ENCODE measurements at regions not wholly inside any gene's neighbourhood (a gene's known extent, or its start where the extent isn't known, plus 50 kb on each side); places are given as distances from the start of the nearest gene placed in this dataset.
A peak's percentile ranks its signal among the peaks of the same experiment; 100 is the strongest.

- H3K18ac ChIP-seq (ENCODE audit: extremely low read depth, low read length) = no peak overlapping the region
- WGBS, 2 experiments (ENCODE audit: extremely low coverage in 1 of 2, insufficient coverage in 1 of 2, insufficient read length in 1 of 2, insufficient replicate concordance in 2 of 2, low coverage in 1 of 2, low lambda C conversion rate in 2 of 2, missing lambda C conversion rate in 1 of 2) = 87% methylated on average over 9 of the region's 9 CpGs; no CpG with 5 or more reads in 1 of the 2 experiments
- no peak overlapping the region for H3K27ac ChIP-seq (ENCODE audit: low read depth, low read length)
- H3K4ac ChIP-seq (replicated peaks; ENCODE audit: insufficient read length, low read depth, low read length) = no peak overlapping the region
- H4K91ac ChIP-seq (replicated peaks; ENCODE audit: insufficient read length, low read length) = no peak overlapping the region
- CTCF ChIA-PET (ENCODE audit: partially characterized antibody) = no interaction called here
- no peak overlapping the region for H4K5ac ChIP-seq (ENCODE audit: insufficient read length, low read depth, low read length)
- no peak overlapping the region for H3K14ac ChIP-seq (ENCODE audit: insufficient read length)
- no peak overlapping the region for H2AFZ ChIP-seq (ENCODE audit: low read length)
- H3K4me3 ChIP-seq (ENCODE audit: extremely low read depth in 1 of 4, insufficient read depth in 2 of 4, low read depth in 3 of 4, low read length in 4 of 4) = no peak overlapping the region
- POLR2A ChIA-PET (ENCODE audit: partially characterized antibody) = interaction anchor here (0.6 to 1.1 kb wide), 2 partner anchors 8 to 164 kb away, joined by 3 read pairs; partner anchors contain the start of gene HPF1
- H3K4me2 ChIP-seq (ENCODE audit: insufficient read depth in 1 of 2, low read depth in 2 of 2, low read length in 2 of 2) = no peak overlapping the region
- no peaks in the 10 kb centered on the region for H3K9me3 ChIP-seq (ENCODE audit: insufficient read depth in 2 of 2, low read depth in 1 of 2, low read length in 1 of 2)
- peaks cover 0 to 4% (median 3%) of the 10 kb centered on the region in 4 experiments; a peak in 3 of 7 replicates for H3K4me1 ChIP-seq (replicated peaks in 1 of 4; ENCODE audit: control insufficient read depth in 3 of 4, insufficient read depth in 4 of 4, low read length in 3 of 4)
- H3K79me2 ChIP-seq (ENCODE audit: control insufficient read depth in 1 of 2, insufficient read depth in 2 of 2, low read length in 2 of 2) = no peaks in the 10 kb centered on the region
- no peaks in the 10 kb centered on the region for H4K20me1 ChIP-seq (replicated peaks in 1 of 2; ENCODE audit: control insufficient read depth in 1 of 2, insufficient read depth in 2 of 2, low read length in 2 of 2)
- DNase-seq (ENCODE audit: low read depth in 1 of 2, low spot score in 2 of 2) (no peak), FAIRE-seq (no peak)
- no peak overlapping the region for H2BK12ac ChIP-seq (ENCODE audit: low read depth, low read length)
- no peaks in the 10 kb centered on the region for H3K79me1 ChIP-seq (ENCODE audit: low read depth, low read length)
- H2BK20ac ChIP-seq (ENCODE audit: low read length) = no peak overlapping the region
- H4K8ac ChIP-seq (ENCODE audit: extremely low read depth, insufficient read depth, low read length) = no peak overlapping the region
- H3K23ac ChIP-seq (ENCODE audit: insufficient read length) = no peak overlapping the region
- H3K23me2 ChIP-seq (ENCODE audit: low read depth, low read length) = no peaks in the 10 kb centered on the region
- H3K27me3 ChIP-seq (replicated peaks in 1 of 4; ENCODE audit: control insufficient read depth in 3 of 4, extremely low read depth in 1 of 4, insufficient read depth in 3 of 4, low read length in 3 of 4) = no peaks in the 10 kb centered on the region
- no peak overlapping the region for H2AK5ac ChIP-seq (ENCODE audit: low read depth, low read length)
- H3K36me3 ChIP-seq (ENCODE audit: control insufficient read depth in 2 of 4, insufficient read depth in 4 of 4, low read length in 3 of 4) = no peaks in the 10 kb centered on the region
- H3K9ac ChIP-seq (replicated peaks in 1 of 4; ENCODE audit: extremely low read depth in 1 of 4, low read depth in 3 of 4, low read length in 3 of 4) = no peak overlapping the region
- H2BK5ac ChIP-seq (ENCODE audit: low read depth, low read length) = peak overlapping the region; percentile 35; the same call in 1 of the 2 replicates
- H2BK15ac ChIP-seq (ENCODE audit: low read length) = no peak overlapping the region
- peak overlapping the region; percentile 36 for H2BK120ac ChIP-seq (replicated peaks; ENCODE audit: low read depth, low read length)
- no peak overlapping the region for H3K56ac ChIP-seq (replicated peaks; ENCODE audit: insufficient read length, low read depth, low read length)
- no peak for TF ChIP-seq CTCF (IDR thresholded peaks at IDR 0.05; ENCODE audit: control extremely low read depth in 1 of 3, insufficient read depth in 1 of 3, low read depth in 1 of 3, low read length in 3 of 3)
- no peak for TF ChIP-seq KDM1A (IDR thresholded peaks at IDR 0.05; ENCODE audit: borderline replicate concordance, low read length)
- TF ChIP-seq ASH2L (IDR thresholded peaks at IDR 0.05; ENCODE audit: low read length) = no peak
- no peak for TF ChIP-seq GTF2F1 (IDR thresholded peaks at IDR 0.05; ENCODE audit: borderline replicate concordance, low read depth, low read length)
- TF ChIP-seq MAFK (IDR thresholded peaks at IDR 0.05; ENCODE audit: low read depth, low read length) = no peak
- TF ChIP-seq HDAC2 (IDR thresholded peaks at IDR 0.05; ENCODE audit: borderline replicate concordance in 1 of 2, low read depth in 2 of 2, low read length in 2 of 2) = no peak
- TF ChIP-seq CHD2 (IDR thresholded peaks at IDR 0.05; ENCODE audit: low read length) = no peak
- TF ChIP-seq TEAD4 (IDR thresholded peaks at IDR 0.05; ENCODE audit: low read depth, low read length) = no peak
- peak; percentile 82 for TF ChIP-seq E2F6 (IDR thresholded peaks at IDR 0.05)
- TF ChIP-seq SIRT6 (IDR thresholded peaks at IDR 0.05; ENCODE audit: low read length) = no peak
- TF ChIP-seq KDM4A (IDR thresholded peaks at IDR 0.05; ENCODE audit: low read depth, low read length, severe bottlenecking) = no peak
- no peak for TF ChIP-seq POLR2AphosphoS5 (IDR thresholded peaks at IDR 0.05; ENCODE audit: low read depth, low read length)
Measured at GRCh38 chr4:169921237-169921636, 105.0 kb downstream of the MFAP3L start.

Measured in H1 (cell line).